Breast epithelium (tissue), 3 donors: ENCODE measurements at regions not wholly inside any gene's neighbourhood (a gene's known extent, or its start where the extent isn't known, plus 50 kb on each side); places are given as distances from the start of the nearest gene placed in this dataset.

Experiments
- POLR2A ChIP-seq: fragments of 450-650 bp; IDR thresholded peaks from one replicate; pipeline ENCODE4 v1.6.1; 2016; ENCODE audit warnings: antibody characterized with exemption, mild to moderate bottlenecking, moderate library complexity
- POLR2AphosphoS5 ChIP-seq, 3 donors: sonication (generic); formaldehyde crosslinking; IDR thresholded peaks; one replicate each; pipeline ENCODE4 v1.6.1; 2017; ENCODE audit warnings: antibody characterized with exemption in 3 of 3
- TF ChIP-seq, protein P1 (sequence below), 3 donors: fragments of 450-650 bp; IDR thresholded peaks; one replicate each; pipeline ENCODE4 v1.5.1; 2016 to 2017; ENCODE audit warnings: antibody characterized with exemption in 3 of 3, mild to moderate bottlenecking in 3 of 3, moderate library complexity in 3 of 3

DNA sequence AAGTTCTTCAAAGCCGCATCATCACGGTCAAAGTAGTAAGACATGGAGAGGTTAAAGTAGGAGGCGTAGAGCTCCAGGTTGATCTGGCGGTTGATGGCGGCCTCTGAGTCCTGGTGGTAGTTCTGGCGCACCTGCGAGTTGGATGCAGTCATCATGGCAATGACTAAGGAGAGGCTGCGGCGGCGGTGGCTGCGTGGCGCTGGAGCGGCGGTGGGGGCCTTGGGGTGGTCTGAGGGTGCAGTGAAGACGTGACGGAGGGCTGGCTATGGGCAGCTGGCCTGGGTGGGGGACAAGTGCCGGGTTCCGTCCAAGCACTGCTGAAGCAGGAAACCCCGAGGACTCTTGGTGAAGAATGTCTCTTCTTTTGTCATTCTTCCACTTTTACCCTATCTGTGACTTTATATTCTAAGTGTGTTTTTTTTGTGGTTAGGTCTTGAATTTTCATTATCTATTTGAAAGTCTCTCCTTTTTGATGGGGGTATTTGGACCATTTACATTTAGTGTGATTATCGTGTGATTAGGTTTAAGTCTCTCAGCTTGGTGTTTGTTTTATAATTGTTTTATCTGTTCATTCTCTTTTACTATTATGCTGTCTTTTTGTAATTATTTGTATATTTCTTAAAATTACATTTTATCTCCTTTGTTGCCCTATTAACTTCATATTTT, 94.6 kb downstream of the TFAP2B start:
- TF ChIP-seq POLR2A = no peak
- TF ChIP-seq, protein P1, sequence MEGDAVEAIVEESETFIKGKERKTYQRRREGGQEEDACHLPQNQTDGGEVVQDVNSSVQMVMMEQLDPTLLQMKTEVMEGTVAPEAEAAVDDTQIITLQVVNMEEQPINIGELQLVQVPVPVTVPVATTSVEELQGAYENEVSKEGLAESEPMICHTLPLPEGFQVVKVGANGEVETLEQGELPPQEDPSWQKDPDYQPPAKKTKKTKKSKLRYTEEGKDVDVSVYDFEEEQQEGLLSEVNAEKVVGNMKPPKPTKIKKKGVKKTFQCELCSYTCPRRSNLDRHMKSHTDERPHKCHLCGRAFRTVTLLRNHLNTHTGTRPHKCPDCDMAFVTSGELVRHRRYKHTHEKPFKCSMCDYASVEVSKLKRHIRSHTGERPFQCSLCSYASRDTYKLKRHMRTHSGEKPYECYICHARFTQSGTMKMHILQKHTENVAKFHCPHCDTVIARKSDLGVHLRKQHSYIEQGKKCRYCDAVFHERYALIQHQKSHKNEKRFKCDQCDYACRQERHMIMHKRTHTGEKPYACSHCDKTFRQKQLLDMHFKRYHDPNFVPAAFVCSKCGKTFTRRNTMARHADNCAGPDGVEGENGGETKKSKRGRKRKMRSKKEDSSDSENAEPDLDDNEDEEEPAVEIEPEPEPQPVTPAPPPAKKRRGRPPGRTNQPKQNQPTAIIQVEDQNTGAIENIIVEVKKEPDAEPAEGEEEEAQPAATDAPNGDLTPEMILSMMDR (IDR thresholded peaks at IDR 0.05) = no peak
- no peak for TF ChIP-seq POLR2AphosphoS5 (IDR thresholded peaks at IDR 0.05)
